HEK293T (cell line): ENCODE measurements at regions not wholly inside any gene's neighbourhood (a gene's known extent, or its start where the extent isn't known, plus 50 kb on each side); places are given as distances from the start of the nearest gene placed in this dataset.
"Not testable (repeated sequence)": the region's sequence is repeated elsewhere in the genome, so short reads cannot be mapped to it uniquely, and the experiment has no call there.

Experiments
- CTCF ChIA-PET: fragments of 350-600 bp; formaldehyde crosslinking; extraction: SDS; loops from one replicate; lab custom pipeline; 2021; ENCODE audit warnings: antibody characterized with exemption, inconsistent platforms; lab: Yijun Ruan, JAX
- POLR2A ChIA-PET: fragments of 350-600 bp; formaldehyde crosslinking; extraction: SDS; loops from one replicate; lab custom pipeline; 2020; ENCODE audit warnings: antibody characterized with exemption, inconsistent platforms; lab: Yijun Ruan, JAX
- DNase-seq: peaks from one replicate; pipeline ENCODE4 v3.0.0; 2012; ENCODE audit warnings: mixed read lengths; ENCODE audit errors: extremely low spot score
- ARNT ChIP-seq: fragments of 450-650 bp; IDR thresholded peaks from 2 replicates; pipeline ENCODE4 v1.6.1; 2017; ENCODE audit warnings: mild to moderate bottlenecking
- BHLHE40 ChIP-seq: fragments of 450-650 bp; IDR thresholded peaks from 2 replicates; pipeline ENCODE4 v1.6.1; 2016; ENCODE audit warnings: mild to moderate bottlenecking, moderate library complexity, borderline replicate concordance
- CTBP1 ChIP-seq: fragments of 450-650 bp; IDR thresholded peaks from 2 replicates; pipeline ENCODE4 v1.6.1; 2016; ENCODE audit warnings: borderline replicate concordance
- ELF4 ChIP-seq: fragments of 450-650 bp; IDR thresholded peaks from 2 replicates; pipeline ENCODE4 v1.6.1; 2017; ENCODE audit warnings: antibody characterized with exemption
- FOXA1 ChIP-seq: fragments of 450-650 bp; IDR thresholded peaks from 2 replicates; pipeline ENCODE4 v1.6.1; 2016; ENCODE audit warnings: mild to moderate bottlenecking
- FOXK2 ChIP-seq: fragments of 450-650 bp; IDR thresholded peaks from 2 replicates; pipeline ENCODE4 v1.6.1; 2016; ENCODE audit warnings: mild to moderate bottlenecking
- FOXM1 ChIP-seq: fragments of 450-650 bp; IDR thresholded peaks from 2 replicates; pipeline ENCODE4 v1.6.1; 2017; ENCODE audit warnings: mild to moderate bottlenecking, borderline replicate concordance
- HDGF ChIP-seq: fragments of 450-650 bp; IDR thresholded peaks from 2 replicates; pipeline ENCODE4 v1.6.1; 2017; ENCODE audit warnings: antibody characterized with exemption, borderline replicate concordance
- L3MBTL2 ChIP-seq: fragments of 450-650 bp; conservative IDR thresholded peaks from 2 replicates; pipeline ENCODE4 v1.6.1; 2016; ENCODE audit warnings: mild to moderate bottlenecking
- LEF1 ChIP-seq: fragments of 450-650 bp; IDR thresholded peaks from 2 replicates; pipeline ENCODE4 v1.6.1; 2017; ENCODE audit warnings: mild to moderate bottlenecking, borderline replicate concordance
- NFRKB ChIP-seq: fragments of 450-650 bp; IDR thresholded peaks from 2 replicates; pipeline ENCODE4 v1.6.1; 2016; ENCODE audit warnings: mild to moderate bottlenecking, moderate library complexity
- SP1 ChIP-seq: fragments of 450-650 bp; IDR thresholded peaks from 2 replicates; pipeline ENCODE4 v1.6.1; 2017
- SUZ12 ChIP-seq: fragments of 450-650 bp; IDR thresholded peaks from 2 replicates; pipeline ENCODE4 v1.6.1; 2016; ENCODE audit warnings: mild to moderate bottlenecking
- TARDBP ChIP-seq: fragments of 450-650 bp; IDR thresholded peaks from 2 replicates; pipeline ENCODE4 v1.6.1; 2016
- ZNF384 ChIP-seq: fragments of 450-650 bp; IDR thresholded peaks from 2 replicates; pipeline ENCODE4 v1.6.1; 2016
- TF ChIP-seq, protein P1 (sequence below): fragments of 450-650 bp; IDR thresholded peaks from 2 replicates; pipeline ENCODE4 v1.6.1; 2016

- TF ChIP-seq FOXK2, result no peak
- TF ChIP-seq FOXA1, result no peak
- no peak for TF ChIP-seq LEF1
- TF ChIP-seq FOXM1, result no peak
- TF ChIP-seq, protein P1, sequence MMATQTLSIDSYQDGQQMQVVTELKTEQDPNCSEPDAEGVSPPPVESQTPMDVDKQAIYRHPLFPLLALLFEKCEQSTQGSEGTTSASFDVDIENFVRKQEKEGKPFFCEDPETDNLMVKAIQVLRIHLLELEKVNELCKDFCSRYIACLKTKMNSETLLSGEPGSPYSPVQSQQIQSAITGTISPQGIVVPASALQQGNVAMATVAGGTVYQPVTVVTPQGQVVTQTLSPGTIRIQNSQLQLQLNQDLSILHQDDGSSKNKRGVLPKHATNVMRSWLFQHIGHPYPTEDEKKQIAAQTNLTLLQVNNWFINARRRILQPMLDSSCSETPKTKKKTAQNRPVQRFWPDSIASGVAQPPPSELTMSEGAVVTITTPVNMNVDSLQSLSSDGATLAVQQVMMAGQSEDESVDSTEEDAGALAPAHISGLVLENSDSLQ, result no peak
- TF ChIP-seq ARNT, result no peak
- TF ChIP-seq TARDBP, result no peak
- TF ChIP-seq BHLHE40, result no peak
- TF ChIP-seq HDGF, result no peak
- no peak for TF ChIP-seq SP1
- no peak for TF ChIP-seq L3MBTL2
- no peak for TF ChIP-seq SUZ12
- no peak for TF ChIP-seq ZNF384
- TF ChIP-seq CTBP1, result no peak
- no peak for TF ChIP-seq NFRKB
- TF ChIP-seq ELF4, result no peak
- no peak for DNase-seq
- CTCF ChIA-PET, result no interaction called here
- POLR2A ChIA-PET, result no interaction called here
Measured at GRCh38 chr7:85286446-85286845, 99.6 kb upstream of the SEMA3D start.

DNA sequence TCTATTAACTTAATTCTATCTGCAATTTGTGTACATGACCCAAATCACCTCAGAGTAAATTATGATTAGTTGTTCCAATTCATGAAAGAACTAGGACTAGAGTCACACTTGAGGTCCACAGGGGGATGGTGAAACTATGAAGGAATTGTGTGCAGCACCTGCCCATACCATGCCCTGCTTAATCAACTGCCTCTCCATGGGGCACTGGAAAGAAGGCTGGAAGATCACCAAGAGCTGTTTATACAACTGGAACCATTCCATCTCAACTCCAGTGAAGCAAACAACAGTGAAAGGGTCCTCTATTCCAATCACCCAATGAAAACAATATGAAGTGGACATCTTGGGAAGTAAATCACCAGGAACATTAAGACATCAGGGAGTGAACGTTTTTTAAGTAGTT, 98.7 kb upstream of the SEMA3D start:
- CTCF ChIA-PET, result no interaction called here
- TF ChIP-seq NFRKB, result no peak
- TF ChIP-seq, protein P1, result 0 out of 2 replicates have a peak, but pooled peaks have one; percentile 34
- no peak for DNase-seq
- POLR2A ChIA-PET, result no interaction called here

DNA sequence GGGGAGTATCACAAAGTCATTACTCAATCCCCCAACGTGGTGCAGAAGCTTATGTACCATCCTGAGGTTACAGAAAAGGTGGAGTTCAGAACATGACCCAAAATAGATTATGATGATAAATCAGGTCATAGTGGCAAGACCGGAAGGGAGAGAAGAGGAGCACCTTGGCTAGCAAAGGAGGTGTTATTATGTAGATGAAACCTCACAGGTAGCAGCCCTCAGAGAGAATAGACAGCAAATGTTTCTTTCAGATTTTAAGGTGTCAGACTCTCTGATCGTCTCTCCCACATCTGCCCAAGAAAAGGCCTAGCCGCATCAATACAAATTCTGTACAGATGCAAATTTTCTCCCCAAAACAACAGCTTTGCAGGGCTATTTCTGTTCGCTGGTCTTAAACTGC, 88.3 kb upstream of the SEMA3D start:
- POLR2A ChIA-PET, result no interaction called here
- TF ChIP-seq ZNF384 (no peak), BHLHE40 (no peak), ARNT (no peak), SP1 (no peak), FOXK2 (no peak), LEF1 (no peak), FOXM1 (no peak), NFRKB (no peak), FOXA1 (no peak), TARDBP (no peak), CTBP1 (no peak), SUZ12 (no peak), L3MBTL2 (no peak), ELF4 (no peak), HDGF (no peak)
- TF ChIP-seq, protein P1, result no peak
- DNase-seq, result no peak
- CTCF ChIA-PET, result no interaction called here

DNA sequence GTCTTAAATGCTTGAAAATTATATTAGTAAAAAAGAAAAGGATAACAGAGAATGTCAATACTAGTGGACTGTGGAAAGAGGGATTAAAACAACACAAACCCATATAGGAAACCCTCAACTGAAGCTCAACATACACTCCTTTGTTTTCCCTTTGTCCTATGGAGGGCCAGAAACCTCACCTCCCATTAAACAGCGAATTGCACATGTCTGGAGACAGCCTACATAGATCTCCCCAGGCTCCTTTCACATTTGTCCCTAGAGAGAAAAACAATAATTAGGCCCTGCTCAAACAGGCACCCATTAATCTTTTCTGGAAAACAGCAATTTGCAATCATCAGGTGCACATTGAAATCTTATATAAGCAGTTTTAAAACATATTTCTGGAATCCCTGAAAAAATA, 87.6 kb upstream of the SEMA3D start:
- ChIA-PET CTCF (no interaction called here), POLR2A (no interaction called here)
- DNase-seq, result no peak
- TF ChIP-seq ARNT, result no peak
- no peak for TF ChIP-seq HDGF
- no peak for TF ChIP-seq BHLHE40
- no peak for TF ChIP-seq LEF1
- no peak for TF ChIP-seq FOXA1
- TF ChIP-seq ELF4, result no peak
- no peak for TF ChIP-seq TARDBP
- TF ChIP-seq ZNF384, result no peak
- TF ChIP-seq CTBP1, result no peak
- no peak for TF ChIP-seq FOXK2
- no peak for TF ChIP-seq SP1

DNA sequence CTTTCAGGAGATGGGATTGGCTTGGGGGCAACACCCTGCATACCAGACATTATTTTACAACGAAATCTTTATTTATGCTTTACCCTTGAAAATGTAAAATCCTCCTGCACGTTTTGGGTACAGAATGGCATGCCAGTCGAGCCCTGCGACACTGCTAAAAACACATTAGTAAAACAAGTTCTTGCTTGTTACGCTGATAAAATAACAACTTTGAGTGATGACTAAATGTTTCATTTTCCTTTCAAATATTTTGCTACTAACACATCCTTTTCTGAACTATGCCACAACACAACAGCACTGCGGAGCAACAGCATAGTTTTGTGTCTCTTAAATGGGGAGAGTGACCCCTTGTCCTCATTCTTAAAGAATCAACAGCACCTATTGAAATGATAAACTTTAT, 76.0 kb upstream of the SEMA3D start:
- TF ChIP-seq BHLHE40 (no peak), HDGF (no peak), ARNT (no peak)
- POLR2A ChIA-PET, result no interaction called here
- no peak for DNase-seq
- CTCF ChIA-PET, result no interaction called here

- DNase-seq, result no peak
- no peak for TF ChIP-seq BHLHE40
- no peak for TF ChIP-seq NFRKB
- TF ChIP-seq TARDBP, result no peak
- no peak for TF ChIP-seq SP1
- no peak for TF ChIP-seq L3MBTL2
- TF ChIP-seq ZNF384, result no peak
- no peak for TF ChIP-seq FOXK2
- TF ChIP-seq SUZ12, result no peak
- TF ChIP-seq CTBP1, result no peak
- TF ChIP-seq, protein P1, result no peak
- no peak for TF ChIP-seq ARNT
- TF ChIP-seq HDGF, result no peak
- no peak for TF ChIP-seq FOXA1
- TF ChIP-seq LEF1, result no peak
- TF ChIP-seq ELF4, result no peak
- TF ChIP-seq FOXM1, result no peak
- ChIA-PET CTCF (no interaction called here), POLR2A (no interaction called here)
Measured at GRCh38 chr7:85261336-85261735, 74.5 kb upstream of the SEMA3D start.

DNA sequence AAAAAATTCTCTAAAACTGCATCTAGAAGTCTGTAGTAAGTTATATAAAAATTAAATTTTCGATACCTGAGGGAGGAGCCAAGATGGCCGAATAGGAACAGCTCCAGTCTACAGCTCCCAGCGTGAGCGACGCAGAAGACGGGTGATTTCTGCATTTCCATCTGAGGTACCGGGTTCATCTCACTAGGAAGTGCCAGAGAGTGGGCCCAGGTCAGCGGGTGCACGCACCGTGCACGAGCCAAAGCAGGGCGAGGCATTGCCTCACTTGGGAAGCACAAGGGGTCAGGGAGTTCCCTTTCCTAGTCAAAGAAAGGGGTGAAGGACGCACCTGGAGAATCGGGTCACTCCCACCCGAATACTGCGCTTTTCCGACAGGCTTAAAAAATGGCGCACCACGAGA, 62.9 kb upstream of the SEMA3D start:
- CTCF ChIA-PET, DNase-seq, POLR2A ChIA-PET: not testable (repeated sequence)
